Activated naive CD4-positive, alpha-beta T cell treated with anti-CD3 and anti-CD28 coated beads, Interleukin-2, amount 10 ng/mL, durations not matched to agents 7 days and 5 days (primary cell): ENCODE measurements at regions not wholly inside any gene's neighbourhood (a gene's known extent, or its start where the extent isn't known, plus 50 kb on each side); places are given as distances from the start of the nearest gene placed in this dataset.

Experiments used
- CTCF ChIA-PET: fragments of 350-600 bp; sonication (Branson Sonifier 250); formaldehyde crosslinking; loops from one replicate; lab custom pipeline; 2021; ENCODE audit warnings: antibody characterized with exemption; lab: Charles Lee
- DNase-seq: peaks from one replicate; pipeline ENCODE4 v3.0.0-alpha.2; 2020
- H3K27ac Mint-ChIP-seq: one replicate; pipeline ENCODE4 v1.8.0; 2021; ENCODE audit warnings: mild to moderate bottlenecking, moderate library complexity, mixed read lengths
- H3K27me3 Mint-ChIP-seq: one replicate; pipeline ENCODE4 v1.8.0; 2021; ENCODE audit warnings: mild to moderate bottlenecking, mixed read lengths
- H3K36me3 Mint-ChIP-seq: one replicate; pipeline ENCODE4 v1.8.0; 2021; ENCODE audit warnings: mixed read lengths
- H3K4me1 Mint-ChIP-seq: one replicate; pipeline ENCODE4 v1.8.0; 2021; ENCODE audit warnings: mixed read lengths
- H3K4me3 Mint-ChIP-seq: one replicate; pipeline ENCODE4 v1.8.0; 2021; ENCODE audit warnings: mild to moderate bottlenecking, moderate library complexity, mixed read lengths
- H3K9me3 Mint-ChIP-seq: one replicate; pipeline ENCODE4 v1.8.0; 2021; ENCODE audit warnings: mixed read lengths

DNA sequence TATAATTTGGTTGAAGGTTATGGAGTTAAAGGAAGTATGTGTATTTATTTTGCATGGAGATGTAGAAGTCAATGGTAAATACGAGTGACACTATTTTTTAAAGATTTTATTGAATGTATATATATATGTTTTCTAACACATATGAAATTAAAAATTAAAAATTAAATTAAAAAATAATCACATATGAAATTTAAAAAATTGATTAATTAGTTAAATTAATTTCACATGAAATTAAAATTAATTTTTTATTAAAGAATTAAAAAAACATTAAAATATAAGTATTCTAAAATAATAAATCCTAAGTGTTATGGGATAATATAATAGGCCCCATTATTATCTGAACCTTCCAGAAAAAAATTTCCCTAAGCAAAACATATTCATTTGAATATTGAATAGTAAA lies 1163.5 kb downstream of the ARAP2 start:
- Mint-ChIP-seq H3K36me3 (no peaks in the 10 kb centered on the region), H3K4me1 (no peaks in the 10 kb centered on the region), H3K27ac (no peak overlapping the region), H3K9me3 (peaks cover 3% of the 10 kb centered on the region), H3K27me3 (no peaks in the 10 kb centered on the region), H3K4me3 (no peak overlapping the region)
- DNase-seq = no peak
- CTCF ChIA-PET = no interaction called here

DNA sequence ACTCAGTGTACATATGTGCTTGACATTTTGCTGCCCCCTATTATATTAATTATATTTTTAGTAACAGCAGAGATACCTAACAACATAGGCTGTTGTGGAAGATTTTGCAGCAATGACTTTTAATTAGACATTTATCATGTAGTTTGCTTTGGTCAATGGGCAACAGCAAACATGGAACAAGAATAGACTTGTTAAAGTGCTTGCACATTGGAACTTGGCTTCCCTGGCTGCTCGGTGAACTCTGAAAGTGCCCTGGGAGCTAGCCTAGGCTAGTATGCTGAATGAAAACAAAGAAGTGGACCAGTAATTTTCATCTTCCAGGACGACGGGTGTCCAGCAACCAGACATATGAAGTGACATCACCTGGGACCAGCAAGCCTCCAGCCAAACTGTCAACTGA lies 1157.1 kb downstream of the ARAP2 start:
- DNase-seq = no peak
- CTCF ChIA-PET = no interaction called here
- H3K9me3 Mint-ChIP-seq = peaks cover 1% of the 10 kb centered on the region
- no peaks in the 10 kb centered on the region for H3K4me1 Mint-ChIP-seq
- no peaks in the 10 kb centered on the region for H3K27me3 Mint-ChIP-seq
- H3K27ac Mint-ChIP-seq = no peak overlapping the region
- no peak overlapping the region for H3K4me3 Mint-ChIP-seq
- no peaks in the 10 kb centered on the region for H3K36me3 Mint-ChIP-seq

DNA sequence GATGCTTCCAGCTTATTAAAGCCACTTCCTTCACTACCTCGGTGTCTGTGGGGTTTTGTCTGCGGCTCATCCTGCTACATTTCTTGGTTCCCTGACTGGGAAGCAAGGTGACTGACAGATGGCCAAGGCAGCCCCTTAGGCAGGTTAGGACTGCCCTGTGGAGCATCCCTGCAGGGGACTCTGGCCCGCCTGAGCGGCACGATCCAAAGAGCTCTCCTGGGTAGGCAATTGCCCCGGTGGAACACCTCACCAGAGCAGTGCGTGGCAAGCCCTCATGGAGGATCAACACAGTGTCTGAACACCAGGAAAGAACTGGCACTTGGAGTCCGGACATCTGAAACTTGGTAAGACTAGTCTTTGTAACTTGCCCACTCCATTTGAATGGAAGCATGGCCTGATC lies 1143.4 kb downstream of the ARAP2 start:
- Mint-ChIP-seq H3K9me3 (peaks cover 14% of the 10 kb centered on the region), H3K27me3 (no peaks in the 10 kb centered on the region), H3K4me3 (no peak overlapping the region), H3K4me1 (no peaks in the 10 kb centered on the region), H3K27ac (no peak overlapping the region), H3K36me3 (no peaks in the 10 kb centered on the region)
- CTCF ChIA-PET = no interaction called here
- DNase-seq = no peak

DNA sequence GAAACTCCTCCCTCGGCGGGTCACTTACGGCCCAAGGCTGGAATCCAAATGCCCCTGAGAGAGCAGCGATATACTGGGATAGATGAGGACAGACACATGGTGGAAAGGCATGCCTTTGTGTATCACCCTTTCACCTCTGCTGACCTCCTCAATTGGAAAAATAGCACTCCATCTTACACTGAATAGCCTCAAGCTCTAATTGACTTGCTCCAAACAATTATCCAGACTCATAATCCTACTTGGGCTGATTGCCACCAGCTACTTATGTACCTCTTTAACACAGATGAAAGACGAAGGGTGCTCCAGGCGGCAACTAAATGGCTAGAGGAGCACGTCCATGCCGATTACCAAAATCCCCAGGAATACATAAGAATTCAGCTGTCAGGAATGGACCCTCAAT lies 1142.2 kb downstream of the ARAP2 start:
- Mint-ChIP-seq H3K27me3 (no peaks in the 10 kb centered on the region), H3K27ac (no peak overlapping the region)

DNA sequence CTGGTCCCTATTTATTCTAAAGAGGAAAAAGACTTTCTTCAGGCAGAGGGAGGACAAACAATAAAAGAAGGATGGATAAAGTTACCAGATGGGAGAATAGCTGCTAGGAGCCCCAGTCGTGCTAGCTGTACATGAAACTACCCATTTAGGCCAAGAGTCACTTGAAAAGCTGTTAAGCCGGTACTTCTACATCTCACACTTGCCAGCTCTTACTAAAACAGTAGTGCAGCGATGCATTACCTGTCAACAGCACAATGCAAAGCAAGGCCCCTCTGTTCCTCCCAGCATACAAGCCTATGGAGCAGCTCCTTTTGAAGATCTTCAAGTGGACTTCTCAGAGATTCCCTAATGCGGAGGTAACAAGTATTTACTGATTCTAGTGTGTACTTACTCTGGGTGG lies 1138.8 kb downstream of the ARAP2 start:
- CTCF ChIA-PET = no interaction called here
- no peaks in the 10 kb centered on the region for H3K4me1 Mint-ChIP-seq
- peaks cover 17% of the 10 kb centered on the region for H3K9me3 Mint-ChIP-seq
- H3K4me3 Mint-ChIP-seq = no peak overlapping the region
- no peaks in the 10 kb centered on the region for H3K36me3 Mint-ChIP-seq
- H3K27me3 Mint-ChIP-seq = no peaks in the 10 kb centered on the region
- no peak overlapping the region for H3K27ac Mint-ChIP-seq
- no peak for DNase-seq

More for the DNA sequence above, 1142.2 kb downstream of the ARAP2 start:
- H3K9me3 Mint-ChIP-seq = peaks cover 14% of the 10 kb centered on the region
- no peak for DNase-seq
- no peak overlapping the region for H3K4me3 Mint-ChIP-seq
- CTCF ChIA-PET = no interaction called here
- no peaks in the 10 kb centered on the region for H3K4me1 Mint-ChIP-seq
- H3K36me3 Mint-ChIP-seq = no peaks in the 10 kb centered on the region

DNA sequence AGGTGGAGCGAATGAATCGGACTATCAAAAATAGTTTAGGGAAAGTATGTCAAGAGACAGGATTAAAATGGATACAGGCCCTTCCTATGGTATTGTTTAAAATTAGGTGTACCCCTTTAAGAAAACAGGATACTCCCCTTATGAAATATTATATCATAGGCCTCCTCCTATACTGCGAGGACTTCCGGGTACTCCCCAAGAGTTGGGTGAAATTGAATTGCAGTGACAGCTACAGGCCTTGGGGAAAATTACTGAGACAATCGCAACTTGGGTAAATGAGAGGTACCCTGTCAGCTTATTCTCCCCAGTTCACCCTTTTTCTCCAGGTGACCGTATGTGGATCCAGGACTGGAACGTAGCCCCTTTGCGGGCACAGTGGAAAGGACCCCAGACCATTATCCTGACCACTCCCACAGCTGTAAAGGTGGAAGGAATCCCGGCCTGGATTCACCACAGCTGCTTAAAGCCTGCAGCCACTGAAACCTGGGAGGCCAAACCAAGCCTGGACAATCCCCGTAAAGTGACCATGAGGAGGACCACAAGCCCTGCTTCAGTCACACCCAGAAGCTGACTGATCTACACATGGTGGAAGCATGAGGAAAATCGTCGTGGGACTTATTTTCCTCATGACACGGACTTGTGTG lies 1138.1 kb downstream of the ARAP2 start:
- H3K36me3 Mint-ChIP-seq = no peaks in the 10 kb centered on the region
- no peak overlapping the region for H3K4me3 Mint-ChIP-seq
- no peaks in the 10 kb centered on the region for H3K4me1 Mint-ChIP-seq
- H3K9me3 Mint-ChIP-seq = peaks cover 16% of the 10 kb centered on the region
- CTCF ChIA-PET = no interaction called here
- no peak for DNase-seq
- no peak overlapping the region for H3K27ac Mint-ChIP-seq
- H3K27me3 Mint-ChIP-seq = no peaks in the 10 kb centered on the region

DNA sequence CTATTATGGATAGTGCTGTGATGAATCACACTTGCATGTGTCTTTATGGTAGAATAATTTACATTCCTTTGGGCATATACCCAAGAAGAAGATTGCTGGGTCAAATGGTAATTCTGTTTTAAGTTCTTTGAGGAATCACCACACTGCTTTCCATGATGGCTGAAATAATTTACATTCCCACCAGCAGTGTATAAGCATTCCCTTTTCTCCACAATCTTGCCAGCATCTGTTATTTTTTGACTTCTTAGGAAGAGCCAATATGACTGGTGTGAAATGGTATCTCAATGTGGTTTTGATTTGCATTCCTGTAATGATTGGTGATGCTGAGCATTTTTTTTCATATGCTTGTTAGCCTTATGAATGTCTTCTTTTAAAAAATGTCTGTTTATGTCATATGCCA lies 1120.2 kb downstream of the ARAP2 start:
- CTCF ChIA-PET = no interaction called here
- no peak for DNase-seq
- H3K27ac Mint-ChIP-seq = no peak overlapping the region
- H3K27me3 Mint-ChIP-seq = no peaks in the 10 kb centered on the region
- H3K36me3 Mint-ChIP-seq = no peaks in the 10 kb centered on the region
- no peaks in the 10 kb centered on the region for H3K4me1 Mint-ChIP-seq
- no peaks in the 10 kb centered on the region for H3K9me3 Mint-ChIP-seq
- H3K4me3 Mint-ChIP-seq = no peak overlapping the region

DNA sequence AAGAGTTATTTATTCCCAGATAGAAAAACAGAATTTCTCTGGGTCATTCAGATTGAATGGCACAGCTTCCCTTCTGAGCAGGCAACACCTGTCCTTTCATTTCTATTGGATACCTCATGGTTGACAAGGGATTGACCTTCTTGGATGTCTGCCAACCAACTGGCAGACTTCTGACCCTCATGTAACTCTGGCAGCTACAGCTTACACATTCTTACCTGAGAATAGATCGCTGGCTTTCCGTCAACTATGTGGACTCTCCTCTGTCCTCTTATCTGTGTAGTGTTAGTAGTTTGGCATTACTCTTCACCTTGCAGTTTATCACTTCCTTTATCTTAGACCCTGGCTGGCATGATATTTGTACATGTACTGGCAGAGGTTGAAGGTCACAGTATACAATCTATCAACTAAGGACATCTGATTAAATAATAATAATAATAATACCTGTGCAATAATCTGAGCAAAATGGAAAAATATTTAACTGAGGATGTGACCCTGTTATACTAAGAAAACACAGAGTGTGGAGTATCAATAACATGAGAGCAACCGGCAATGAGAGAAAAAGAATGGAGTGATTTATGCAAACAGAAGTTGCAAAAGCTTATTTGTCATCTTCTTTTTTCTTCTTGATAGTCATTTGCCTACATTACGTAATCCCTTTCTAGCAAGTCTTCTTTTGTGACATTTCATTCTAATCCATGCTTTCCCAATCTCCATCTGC lies 1118.2 kb downstream of the ARAP2 start:
- no peak overlapping the region for H3K4me3 Mint-ChIP-seq
- H3K27ac Mint-ChIP-seq = no peak overlapping the region
- DNase-seq = no peak
- no peaks in the 10 kb centered on the region for H3K9me3 Mint-ChIP-seq
- no peaks in the 10 kb centered on the region for H3K4me1 Mint-ChIP-seq
- CTCF ChIA-PET = no interaction called here
- H3K36me3 Mint-ChIP-seq = no peaks in the 10 kb centered on the region
- H3K27me3 Mint-ChIP-seq = no peaks in the 10 kb centered on the region

DNA sequence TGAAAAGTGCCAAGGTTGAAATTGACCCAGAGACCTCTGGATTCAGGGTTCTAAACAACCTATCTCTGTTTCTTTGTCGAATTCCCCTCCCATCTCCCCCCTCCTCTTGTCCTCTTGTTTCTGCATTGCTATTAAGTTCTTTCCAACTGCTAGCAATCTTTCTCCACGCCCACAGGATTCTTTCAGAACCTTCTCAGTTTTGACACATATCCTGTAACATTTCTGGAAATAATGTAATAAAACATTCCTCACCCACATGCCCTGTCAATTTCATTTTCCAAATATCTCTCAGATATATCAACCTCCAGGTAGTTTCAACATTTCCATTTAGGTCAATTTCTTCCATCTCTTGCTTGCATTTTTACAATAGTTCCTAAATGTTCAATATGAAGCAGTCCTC lies 1105.9 kb downstream of the ARAP2 start:
- no peaks in the 10 kb centered on the region for H3K9me3 Mint-ChIP-seq
- CTCF ChIA-PET = no interaction called here
- no peaks in the 10 kb centered on the region for H3K36me3 Mint-ChIP-seq
- no peaks in the 10 kb centered on the region for H3K27me3 Mint-ChIP-seq
- no peak for DNase-seq
- H3K27ac Mint-ChIP-seq = no peak overlapping the region
- no peak overlapping the region for H3K4me3 Mint-ChIP-seq
- no peaks in the 10 kb centered on the region for H3K4me1 Mint-ChIP-seq

DNA sequence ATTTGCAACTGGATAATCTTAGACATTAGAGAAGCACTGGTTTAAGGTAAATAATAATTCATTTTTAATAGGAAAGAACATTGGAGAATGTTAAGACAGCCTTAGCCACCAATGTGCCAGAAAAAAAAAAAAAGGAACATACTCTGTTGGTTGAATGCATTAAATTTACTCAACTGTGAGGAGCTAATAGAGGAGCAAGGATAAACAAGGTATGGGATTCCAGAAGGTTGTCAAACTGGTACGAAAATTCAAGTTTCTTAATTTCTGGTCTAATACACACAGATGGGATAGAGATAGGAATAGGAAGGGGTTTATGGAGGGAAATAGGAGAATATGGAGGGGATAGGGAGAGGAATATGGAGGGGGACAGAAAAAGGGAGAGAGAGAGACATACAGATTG lies 1096.6 kb downstream of the ARAP2 start:
- Mint-ChIP-seq H3K4me3 (no peak overlapping the region), H3K27me3 (no peaks in the 10 kb centered on the region), H3K9me3 (no peaks in the 10 kb centered on the region), H3K27ac (no peak overlapping the region), H3K4me1 (no peaks in the 10 kb centered on the region), H3K36me3 (no peaks in the 10 kb centered on the region)
- CTCF ChIA-PET = no interaction called here
- no peak for DNase-seq

DNA sequence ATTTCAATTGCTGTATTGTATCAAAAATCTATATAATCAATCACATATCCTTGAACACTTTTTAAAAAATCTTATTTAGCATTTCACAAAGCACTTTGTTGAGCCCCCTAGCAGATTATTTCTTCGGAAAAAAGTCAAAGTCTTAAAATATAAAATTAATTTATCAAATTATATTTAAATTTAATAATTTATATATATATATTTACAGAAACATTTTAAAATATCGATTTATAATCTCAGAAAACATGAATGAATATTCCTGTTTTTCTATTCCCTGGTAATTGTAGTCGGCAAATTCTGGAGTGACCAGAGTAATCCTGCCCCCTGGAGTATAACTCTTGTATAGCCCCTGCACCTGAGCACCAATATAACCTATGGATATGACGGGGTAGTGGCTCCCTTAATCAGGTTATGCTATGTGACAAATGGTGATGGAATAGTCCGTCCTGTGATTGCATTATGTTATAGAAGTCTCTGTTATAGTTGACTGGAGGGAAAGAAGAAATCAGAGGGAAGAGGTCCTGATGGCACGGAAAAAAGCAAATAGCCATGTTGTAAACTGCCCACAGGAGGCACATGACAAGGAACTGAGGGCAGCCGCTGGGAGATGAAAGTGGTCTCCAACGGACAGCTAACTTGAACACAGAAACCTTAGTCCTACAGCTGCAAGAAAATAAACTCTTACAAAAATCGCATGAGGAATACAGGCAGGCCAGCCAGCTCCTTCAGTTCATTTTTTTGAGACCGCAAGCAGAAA lies 1092.3 kb downstream of the ARAP2 start:
- Mint-ChIP-seq H3K36me3 (no peaks in the 10 kb centered on the region), H3K9me3 (peaks cover 8% of the 10 kb centered on the region), H3K27me3 (no peaks in the 10 kb centered on the region), H3K4me1 (no peaks in the 10 kb centered on the region), H3K27ac (no peak overlapping the region), H3K4me3 (no peak overlapping the region)
- no peak for DNase-seq
- CTCF ChIA-PET = no interaction called here

DNA sequence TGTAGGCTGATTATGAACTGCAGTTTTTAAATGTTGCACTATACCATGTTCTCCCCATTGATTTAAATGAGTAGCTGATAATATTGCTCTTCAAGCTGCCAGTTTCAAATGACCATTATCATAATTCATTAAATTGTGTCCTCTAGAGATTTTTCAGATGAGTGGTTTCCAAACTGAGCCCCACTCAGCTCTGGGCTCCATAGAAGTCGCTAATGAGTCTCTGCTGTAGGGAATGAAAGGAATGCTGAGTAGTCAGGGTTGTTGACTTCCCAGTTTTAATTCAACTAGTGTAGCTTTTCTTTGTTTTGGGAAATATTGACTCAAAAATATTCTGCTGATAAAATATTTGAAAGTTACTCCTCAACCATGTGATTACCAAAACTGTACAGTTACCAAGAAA lies 1081.1 kb downstream of the ARAP2 start:
- H3K4me3 Mint-ChIP-seq = no peak overlapping the region
- no peaks in the 10 kb centered on the region for H3K36me3 Mint-ChIP-seq
- CTCF ChIA-PET = no interaction called here
- H3K9me3 Mint-ChIP-seq = no peaks in the 10 kb centered on the region
- no peaks in the 10 kb centered on the region for H3K27me3 Mint-ChIP-seq
- no peak overlapping the region for H3K27ac Mint-ChIP-seq
- DNase-seq = no peak
- H3K4me1 Mint-ChIP-seq = no peaks in the 10 kb centered on the region

DNA sequence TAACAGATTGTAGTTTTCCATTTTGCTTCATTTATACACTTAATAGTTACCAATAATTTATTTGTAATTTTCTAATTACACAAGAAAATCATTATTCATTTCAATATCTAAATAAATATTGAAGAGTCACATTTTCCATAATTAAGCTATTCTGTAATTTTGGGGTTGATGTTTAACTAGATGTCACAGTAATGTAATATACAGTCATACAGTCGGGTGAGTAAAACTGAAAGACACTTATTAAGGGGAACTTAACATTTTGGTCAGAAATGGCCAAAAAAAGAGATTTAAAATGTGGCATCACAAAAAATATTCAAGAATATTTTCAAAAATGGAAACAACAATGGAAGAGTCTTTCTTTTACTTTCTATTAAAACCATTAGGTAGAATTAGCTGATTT lies 1080.3 kb downstream of the ARAP2 start:
- Mint-ChIP-seq H3K27ac (no peak overlapping the region), H3K4me3 (no peak overlapping the region), H3K27me3 (no peaks in the 10 kb centered on the region), H3K4me1 (no peaks in the 10 kb centered on the region), H3K36me3 (no peaks in the 10 kb centered on the region), H3K9me3 (no peaks in the 10 kb centered on the region)
- DNase-seq = no peak
- CTCF ChIA-PET = no interaction called here

DNA sequence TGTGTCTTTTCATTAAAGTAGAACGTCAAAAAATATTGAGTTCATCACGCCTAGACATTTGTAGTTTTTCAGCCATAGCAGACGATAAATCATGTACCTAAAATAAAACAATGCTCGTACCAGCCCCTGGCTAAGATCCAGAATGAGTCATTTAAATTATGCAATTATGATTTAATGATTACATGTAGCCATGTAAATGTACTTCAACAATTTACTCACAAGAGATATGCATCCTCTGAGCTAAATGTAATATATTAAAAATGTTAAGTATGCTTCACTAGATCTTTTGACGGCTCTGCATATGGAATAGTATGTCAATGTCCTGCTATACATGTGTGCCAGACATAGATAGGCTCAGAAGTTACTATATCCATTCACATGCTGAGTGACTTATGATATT lies 1077.8 kb downstream of the ARAP2 start:
- no peak for DNase-seq
- H3K27me3 Mint-ChIP-seq = no peaks in the 10 kb centered on the region
- H3K27ac Mint-ChIP-seq = no peak overlapping the region
- H3K4me1 Mint-ChIP-seq = no peaks in the 10 kb centered on the region
- no peak overlapping the region for H3K4me3 Mint-ChIP-seq
- CTCF ChIA-PET = no interaction called here
- H3K36me3 Mint-ChIP-seq = no peaks in the 10 kb centered on the region
- H3K9me3 Mint-ChIP-seq = no peaks in the 10 kb centered on the region

DNA sequence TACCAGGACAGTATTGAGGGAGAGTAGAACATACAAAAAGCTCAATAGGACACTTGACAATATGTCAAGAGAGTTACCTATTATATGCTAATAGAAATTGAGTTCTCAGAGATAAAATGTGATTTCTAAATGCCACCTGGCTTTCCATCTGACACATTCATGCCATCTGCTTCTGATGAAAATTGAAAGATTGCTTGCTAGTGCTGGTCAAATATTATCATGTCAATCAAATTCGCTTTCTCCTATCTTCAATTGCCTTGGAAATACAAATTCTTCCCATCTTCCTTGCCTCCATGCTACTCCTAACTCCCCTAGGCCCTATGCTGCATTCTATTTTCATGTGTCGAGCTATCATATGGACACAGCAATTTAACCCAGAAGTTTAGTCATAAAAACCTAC lies 1076.9 kb downstream of the ARAP2 start:
- Mint-ChIP-seq H3K27me3 (no peaks in the 10 kb centered on the region), H3K9me3 (no peaks in the 10 kb centered on the region), H3K4me3 (no peak overlapping the region), H3K27ac (no peak overlapping the region), H3K4me1 (no peaks in the 10 kb centered on the region), H3K36me3 (no peaks in the 10 kb centered on the region)
- CTCF ChIA-PET = no interaction called here
- DNase-seq = no peak
